Heart left ventricle (tissue), 16 donors: ENCODE measurements at regions not wholly inside any gene's neighbourhood (a gene's known extent, or its start where the extent isn't known, plus 50 kb on each side); places are given as distances from the start of the nearest gene placed in this dataset.
A peak's percentile ranks its signal among the peaks of the same experiment; 100 is the strongest.

Experiments used
- ATAC-seq, 4 donors: fragments of 200-7000 bp; cut with Tn5 transposase; one replicate each; pipeline ENCODE4 v1.9.1; 2020 to 2022; ENCODE audit warnings: moderate library complexity in 4 of 4, mild to moderate bottlenecking in 3 of 4, moderate number of reproducible peaks in 1 of 4
- DNase-seq, 5 donors: peaks; one replicate each; pipeline ENCODE4 v3.0.0-alpha.2; 2020
- H3K27ac ChIP-seq, 12 donors: fragments of 200-600 bp; sonication (generic) in 4 of 12; one replicate each; pipeline versions ENCODE4 v1.5.0 to v1.8.0; 2016 to 2022; ENCODE audit warnings: mild to moderate bottlenecking in 2 of 12
- H3K27me3 ChIP-seq, 9 donors: fragments of 200-600 bp; sonication (generic) in 2 of 9; one replicate each; pipeline versions ENCODE4 v1.5.1 to v1.8.0; 2016 to 2022; ENCODE audit warnings: mild to moderate bottlenecking in 3 of 9
- H3K36me3 ChIP-seq, 9 donors: fragments of 200-600 bp; sonication (generic) in 2 of 9; one replicate each; pipeline versions ENCODE4 v1.5.0 to v1.8.0; 2018 to 2022; ENCODE audit warnings: mild to moderate bottlenecking in 2 of 9
- H3K4me1 ChIP-seq, 12 donors: fragments of 200-600 bp; sonication (generic) in 4 of 12; one replicate each; pipeline versions ENCODE4 v1.5.0 to v1.8.0; 2016 to 2022; ENCODE audit warnings: mild to moderate bottlenecking in 3 of 12
- H3K4me3 ChIP-seq, 12 donors: fragments of 200-600 bp; sonication (generic) in 4 of 12; one replicate each; pipeline versions ENCODE4 v1.5.0 to v1.8.0; 2017 to 2022; ENCODE audit warnings: mild to moderate bottlenecking in 9 of 12, moderate library complexity in 4 of 12
- H3K9me3 ChIP-seq, 12 donors: fragments of 200-600 bp; sonication (generic) in 4 of 12; one replicate each; pipeline versions ENCODE4 v1.5.0 to v1.8.0; 2016 to 2022; ENCODE audit warnings: mild to moderate bottlenecking in 1 of 12
- POLR2A ChIP-seq, 2 donors: fragments of 450-650 bp; IDR thresholded peaks; one replicate each; pipeline ENCODE4 v1.6.1; 2017; ENCODE audit warnings: antibody characterized with exemption in 2 of 2, mild to moderate bottlenecking in 2 of 2, moderate library complexity in 2 of 2
- WGBS, 4 donors: extraction: QIAGEN DNeasy Blood & Tissue Kit in 2 of 4; methylation state at CpG; one replicate each; pipeline versions ENCODE4 v1.1.5 to v1.1.7; 2013 to 2018; 5-methylcytosine and 5-hydroxymethylcytosine counted together
- intact Hi-C, 10 donors: fragments of 100-400 bp; cut with DNase I; formaldehyde crosslinking; loops; one replicate each; pipeline versions ENCODE4 v1.11.1 to v1.14.2; 2022
- TF ChIP-seq, protein P1 (sequence below), 12 donors: fragments of 200-600 bp; sonication (generic) in 4 of 12; IDR thresholded peaks; one replicate each; pipeline versions ENCODE4 v1.5.0 to v1.8.0; 2018 to 2022; ENCODE audit warnings: antibody characterized with exemption in 12 of 12, mild to moderate bottlenecking in 5 of 12
- donor health status: ischemic (EF 13 %, LVEDD 7.1; RV severe dilation, severe dysfunction).
- donor health status: healthy with polysubstance abuse.
- donor health status: DM: no; HTN: yes; CAD: no.
- donor health status: DM: no; HTN: no; CAD: no.
- donor health status: ischemic (EF 25% LVEDD 6.9; RV normal size, moderate dysfunction).
- donor health status: ischemic (EF 25% LVEDD 5.7; RV mildly dilated, moderate dysfunction).
- donor health status: healthy.
- donor health status: DM: yes; HTN: yes; CAD: no.
- donor health status: ischemic (EF 35%, LVEDD 5.7; RV mildly dilated, moderate dysfunction).
- donor health status: nonischemic (EF 11% LVEDD 7.7; RV severe dilation, severe dysfunction).
- donor health status: DM: yes; HTN: yes; CAD: no.
- donor health status: PGD.
- donor health status: ischemic (EF 29% LVEDD 5.4; RV normal size, mild dysfunction).
- donor health status: nonischemic (EF 23%, LVEDD 6.1; RV moderate dilation, normal function).

DNA sequence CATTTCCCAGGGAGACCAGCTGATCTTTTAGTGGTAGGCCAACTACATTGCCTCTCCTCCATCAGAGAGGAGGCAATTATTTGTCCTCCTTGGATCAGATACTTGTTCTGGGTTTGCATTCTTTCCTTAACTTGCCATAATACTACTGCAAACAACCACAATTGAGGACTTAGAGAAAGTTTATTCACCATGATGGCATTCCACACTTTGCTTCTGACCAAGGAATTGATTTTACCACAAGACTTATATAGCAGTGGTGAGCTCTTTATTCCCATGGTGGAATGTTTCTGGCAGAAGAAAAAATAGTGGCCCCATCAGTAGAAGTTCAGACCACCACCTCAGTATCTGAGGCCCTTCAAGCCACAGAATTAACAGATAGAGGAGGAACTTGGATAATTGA lies 123.9 kb upstream of the PPP3CA start:
- H3K4me3 ChIP-seq, result no peak overlapping the region
- TF ChIP-seq, protein P1, sequence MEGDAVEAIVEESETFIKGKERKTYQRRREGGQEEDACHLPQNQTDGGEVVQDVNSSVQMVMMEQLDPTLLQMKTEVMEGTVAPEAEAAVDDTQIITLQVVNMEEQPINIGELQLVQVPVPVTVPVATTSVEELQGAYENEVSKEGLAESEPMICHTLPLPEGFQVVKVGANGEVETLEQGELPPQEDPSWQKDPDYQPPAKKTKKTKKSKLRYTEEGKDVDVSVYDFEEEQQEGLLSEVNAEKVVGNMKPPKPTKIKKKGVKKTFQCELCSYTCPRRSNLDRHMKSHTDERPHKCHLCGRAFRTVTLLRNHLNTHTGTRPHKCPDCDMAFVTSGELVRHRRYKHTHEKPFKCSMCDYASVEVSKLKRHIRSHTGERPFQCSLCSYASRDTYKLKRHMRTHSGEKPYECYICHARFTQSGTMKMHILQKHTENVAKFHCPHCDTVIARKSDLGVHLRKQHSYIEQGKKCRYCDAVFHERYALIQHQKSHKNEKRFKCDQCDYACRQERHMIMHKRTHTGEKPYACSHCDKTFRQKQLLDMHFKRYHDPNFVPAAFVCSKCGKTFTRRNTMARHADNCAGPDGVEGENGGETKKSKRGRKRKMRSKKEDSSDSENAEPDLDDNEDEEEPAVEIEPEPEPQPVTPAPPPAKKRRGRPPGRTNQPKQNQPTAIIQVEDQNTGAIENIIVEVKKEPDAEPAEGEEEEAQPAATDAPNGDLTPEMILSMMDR (IDR thresholded peaks at IDR 0.05), result no peak
- no peak for TF ChIP-seq POLR2A (IDR thresholded peaks at IDR 0.05)
- no peaks in the 10 kb centered on the region for H3K9me3 ChIP-seq
- H3K36me3 ChIP-seq, result no peaks in the 10 kb centered on the region
- H3K27ac ChIP-seq, result no peak overlapping the region
- intact Hi-C loops, result no loop called here
- ATAC-seq (no peak), DNase-seq (no peak)
- no peaks in the 10 kb centered on the region for H3K27me3 ChIP-seq
- no peaks in the 10 kb centered on the region for H3K4me1 ChIP-seq

DNA sequence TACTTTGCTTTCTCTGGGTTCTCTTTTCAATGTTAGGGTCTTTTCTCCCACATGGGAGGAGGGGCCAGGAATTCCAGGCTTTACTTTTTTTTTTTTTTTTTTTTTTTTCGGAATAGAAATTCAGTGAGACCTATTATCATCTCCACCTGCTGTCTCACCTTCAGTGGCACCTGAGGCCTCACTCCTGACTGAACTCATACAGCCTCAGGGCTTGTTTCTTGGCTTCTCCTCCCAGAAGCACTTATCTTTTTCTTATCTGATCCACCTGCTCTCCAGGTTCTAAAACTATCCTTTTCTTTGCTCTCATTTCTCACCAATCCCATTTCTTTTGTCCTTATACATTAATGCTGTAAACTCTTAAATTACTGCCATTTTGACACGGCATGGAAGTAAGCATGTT lies 117.3 kb upstream of the PPP3CA start:
- no peak overlapping the region for H3K27ac ChIP-seq
- no peaks in the 10 kb centered on the region for H3K4me1 ChIP-seq
- H3K36me3 ChIP-seq, result no peaks in the 10 kb centered on the region
- ATAC-seq (no peak), DNase-seq (no peak)
- WGBS, 4 donors, result 27 to 69% (median 53%) methylated on average over 2 of the region's 2 CpGs
- H3K9me3 ChIP-seq, result peaks cover 0 to 13% (median 0%) of the 10 kb centered on the region in 12 donors
- intact Hi-C loops, result no loop called here
- H3K4me3 ChIP-seq, result no peak overlapping the region
- no peak for TF ChIP-seq POLR2A (IDR thresholded peaks at IDR 0.05)
- TF ChIP-seq, protein P1 (IDR thresholded peaks at IDR 0.05), result no peak
- H3K27me3 ChIP-seq, result no peaks in the 10 kb centered on the region

DNA sequence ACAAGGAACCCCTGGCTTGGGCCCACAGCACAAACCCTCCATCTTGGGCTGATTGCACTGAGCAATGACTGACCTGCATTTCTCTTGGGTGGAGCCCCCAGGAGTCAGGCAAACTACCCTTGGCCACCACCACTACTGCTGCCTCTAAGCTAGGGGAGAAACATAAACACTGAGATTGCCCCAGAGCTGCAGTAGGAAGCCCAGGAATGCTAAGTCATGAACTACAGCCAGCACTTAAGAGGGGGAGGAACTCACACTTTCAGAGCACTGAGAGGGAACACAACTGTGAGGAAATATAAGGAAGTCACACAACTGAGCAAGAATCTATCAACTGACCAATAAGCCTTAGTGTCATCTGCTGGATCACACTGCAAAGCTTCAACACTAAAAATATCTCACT lies 111.6 kb upstream of the PPP3CA start:
- no peak overlapping the region for H3K27ac ChIP-seq
- peaks cover 0 to 18% (median 0%) of the 10 kb centered on the region in 12 donors for H3K9me3 ChIP-seq
- no peak overlapping the region for H3K4me3 ChIP-seq
- no peaks in the 10 kb centered on the region for H3K27me3 ChIP-seq
- no peaks in the 10 kb centered on the region for H3K4me1 ChIP-seq
- H3K36me3 ChIP-seq, result no peaks in the 10 kb centered on the region
- TF ChIP-seq, protein P1 (IDR thresholded peaks at IDR 0.05), result no peak
- TF ChIP-seq POLR2A (IDR thresholded peaks at IDR 0.05), result no peak
- ATAC-seq (peak in 1 of 4 donors; percentile 57), DNase-seq (no peak)
- intact Hi-C loops, result no loop called here

DNA sequence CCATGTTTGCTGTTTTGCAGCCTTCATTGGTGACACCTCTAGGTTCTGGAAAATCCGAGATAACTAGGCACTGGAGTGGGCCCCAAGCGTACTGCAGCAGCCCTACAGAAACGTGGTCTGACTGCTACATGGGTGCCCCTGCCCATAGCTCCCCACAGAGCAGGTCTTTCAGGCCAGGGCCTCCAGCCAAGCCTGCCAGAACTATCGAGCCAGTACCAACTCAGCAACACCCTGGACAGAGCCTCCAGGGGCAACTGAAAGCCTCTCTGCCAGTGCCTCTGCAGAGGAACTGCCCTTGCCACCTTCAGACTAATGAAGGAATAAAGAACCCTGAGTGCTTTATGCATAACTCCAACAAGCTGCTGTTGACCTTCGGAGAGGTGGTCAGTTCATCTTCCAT lies 111.1 kb upstream of the PPP3CA start:
- Histone ChIP-seq H3K4me1 (no peaks in the 10 kb centered on the region), H3K27ac (no peak overlapping the region), H3K36me3 (no peaks in the 10 kb centered on the region), H3K27me3 (no peaks in the 10 kb centered on the region), H3K9me3 (peaks cover 0 to 18% (median 0%) of the 10 kb centered on the region in 12 donors), H3K4me3 (no peak overlapping the region)
- no peak for TF ChIP-seq POLR2A (IDR thresholded peaks at IDR 0.05)
- TF ChIP-seq, protein P1 (IDR thresholded peaks at IDR 0.05), result no peak
- ATAC-seq (no peak), DNase-seq (no peak)
- WGBS, 4 donors, result 80 to 100% (median 88%) methylated on average over 1 to 5 of the region's 5 CpGs
- intact Hi-C loops, result no loop called here
